GM13976 (cell line): ENCODE measurements at regions not wholly inside any gene's neighbourhood (a gene's known extent, or its start where the extent isn't known, plus 50 kb on each side); places are given as distances from the start of the nearest gene placed in this dataset.

Source experiments
- DNase-seq: peaks from one replicate; pipeline ENCODE4 v3.0.0; 2012; ENCODE audit warnings: low spot score
- in situ Hi-C: fragments of 300-500 bp; cut with MboI; formaldehyde crosslinking; loops from one replicate; pipeline ENCODE4 v1.12.0; 2022; ENCODE audit warnings: low sequenced_read_pairs, mixed read lengths, inconsistent platforms; ENCODE audit not compliant: unreplicated experiment
- TF ChIP-seq, protein P1 (sequence below): IDR thresholded peaks from 2 replicates; pipeline ENCODE4 v1.5.1; 2012; ENCODE audit warnings: borderline replicate concordance, mild to moderate bottlenecking; ENCODE audit not compliant: insufficient read depth; ENCODE audit errors: extremely low read depth, missing control alignments, control extremely low read depth

DNA sequence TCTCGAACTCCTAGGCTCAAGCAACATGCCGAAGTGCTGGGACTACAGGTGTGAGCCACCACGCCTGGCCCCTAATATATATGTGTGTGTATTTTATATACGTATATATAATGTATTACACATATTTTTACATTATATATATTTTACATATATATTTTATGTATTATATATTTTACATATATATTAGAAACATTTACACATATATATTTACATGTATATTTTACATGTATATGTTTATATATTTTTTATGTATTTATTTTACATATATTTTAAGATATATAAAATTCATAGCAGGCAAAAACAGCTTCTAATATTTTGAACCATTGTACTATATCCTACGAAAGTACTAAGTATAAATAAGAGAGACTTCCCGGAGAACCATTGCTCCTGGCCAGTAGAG, 455.1 kb downstream of the XYLT1 start:
- no peak for DNase-seq
- TF ChIP-seq, protein P1, sequence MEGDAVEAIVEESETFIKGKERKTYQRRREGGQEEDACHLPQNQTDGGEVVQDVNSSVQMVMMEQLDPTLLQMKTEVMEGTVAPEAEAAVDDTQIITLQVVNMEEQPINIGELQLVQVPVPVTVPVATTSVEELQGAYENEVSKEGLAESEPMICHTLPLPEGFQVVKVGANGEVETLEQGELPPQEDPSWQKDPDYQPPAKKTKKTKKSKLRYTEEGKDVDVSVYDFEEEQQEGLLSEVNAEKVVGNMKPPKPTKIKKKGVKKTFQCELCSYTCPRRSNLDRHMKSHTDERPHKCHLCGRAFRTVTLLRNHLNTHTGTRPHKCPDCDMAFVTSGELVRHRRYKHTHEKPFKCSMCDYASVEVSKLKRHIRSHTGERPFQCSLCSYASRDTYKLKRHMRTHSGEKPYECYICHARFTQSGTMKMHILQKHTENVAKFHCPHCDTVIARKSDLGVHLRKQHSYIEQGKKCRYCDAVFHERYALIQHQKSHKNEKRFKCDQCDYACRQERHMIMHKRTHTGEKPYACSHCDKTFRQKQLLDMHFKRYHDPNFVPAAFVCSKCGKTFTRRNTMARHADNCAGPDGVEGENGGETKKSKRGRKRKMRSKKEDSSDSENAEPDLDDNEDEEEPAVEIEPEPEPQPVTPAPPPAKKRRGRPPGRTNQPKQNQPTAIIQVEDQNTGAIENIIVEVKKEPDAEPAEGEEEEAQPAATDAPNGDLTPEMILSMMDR = no peak
- in situ Hi-C loops = no loop called here

DNA sequence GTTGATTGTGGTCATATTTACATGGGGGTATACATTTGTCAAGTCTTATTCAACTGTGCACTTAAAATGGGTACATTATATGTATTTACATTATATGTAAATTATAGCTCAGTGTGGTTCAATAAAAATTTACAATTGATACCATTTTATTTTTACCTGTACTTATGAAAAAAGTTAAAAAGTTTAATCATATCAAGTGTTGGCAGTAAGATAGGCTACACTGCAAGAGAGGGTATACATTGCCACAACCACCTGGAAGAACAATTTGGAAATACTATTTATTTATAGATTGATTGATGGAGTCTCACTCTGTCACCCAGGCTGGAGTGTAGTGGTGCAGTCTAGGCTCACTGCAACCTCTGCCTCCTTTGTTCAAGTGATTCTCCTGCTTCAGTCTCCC, 453.3 kb downstream of the XYLT1 start:
- in situ Hi-C loops = no loop called here

DNA sequence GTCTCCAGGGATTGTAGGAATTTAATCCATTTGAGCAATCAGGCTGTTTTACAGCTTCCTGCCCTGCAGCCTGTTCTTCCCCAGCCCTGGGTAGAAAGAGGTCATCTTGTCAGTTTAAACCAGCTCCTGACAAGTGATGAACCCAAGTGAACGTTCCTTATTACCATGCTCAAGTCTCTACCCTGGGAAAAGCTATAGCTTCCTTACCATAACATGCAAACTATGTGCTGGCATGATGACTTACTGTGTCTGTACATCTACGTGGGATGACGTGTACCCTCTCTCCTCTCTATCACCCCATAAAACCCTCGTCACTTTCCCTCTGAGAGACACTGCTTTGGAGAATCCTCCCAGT, 452.2 kb downstream of the XYLT1 start:
- TF ChIP-seq, protein P1 = no peak
- no peak for DNase-seq
- in situ Hi-C loops = no loop called here

More for the DNA sequence above, 453.3 kb downstream of the XYLT1 start:
- DNase-seq = no peak
- TF ChIP-seq, protein P1 = no peak

DNA sequence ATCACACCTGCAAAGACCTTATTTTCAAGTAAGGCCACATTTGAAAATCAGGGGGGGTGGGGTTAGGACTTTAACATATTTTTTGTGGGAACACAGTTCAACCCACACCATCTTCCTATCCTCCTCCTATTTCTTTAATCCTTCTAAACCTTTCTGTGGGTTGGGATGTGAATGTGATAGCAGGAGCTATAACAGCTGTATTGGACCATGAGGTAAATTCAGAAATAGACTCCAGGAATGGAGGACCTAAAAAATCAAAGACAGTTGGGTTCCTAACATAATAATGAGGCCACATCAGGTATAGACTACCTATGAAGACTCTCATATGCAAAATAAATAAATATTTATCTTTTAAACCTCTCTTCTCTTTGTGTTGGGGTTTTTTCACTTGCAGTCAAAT, 451.4 kb downstream of the XYLT1 start:
- in situ Hi-C loops = no loop called here
- TF ChIP-seq, protein P1 = no peak
- DNase-seq = no peak

DNA sequence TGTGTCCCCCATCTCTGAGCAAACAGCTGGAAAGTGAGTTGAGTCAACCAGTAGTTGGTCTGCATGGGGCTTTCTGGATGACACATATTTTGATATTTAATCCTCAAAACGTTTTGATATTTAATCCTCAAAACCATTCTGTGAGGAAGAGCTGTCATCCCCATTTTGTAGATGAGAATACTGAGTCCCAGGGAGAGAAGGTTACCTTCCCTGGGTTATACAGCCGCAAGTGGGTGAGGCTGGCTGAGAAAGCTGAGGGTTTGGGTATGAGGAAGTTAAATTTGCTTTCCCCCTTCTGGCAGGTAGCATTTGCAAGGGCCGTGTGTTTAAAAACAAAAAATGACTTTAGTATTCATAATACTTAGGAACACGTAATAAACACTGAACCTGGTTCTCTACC, 447.2 kb downstream of the XYLT1 start:
- in situ Hi-C loops = no loop called here
- no peak for DNase-seq
- TF ChIP-seq, protein P1 = no peak

DNA sequence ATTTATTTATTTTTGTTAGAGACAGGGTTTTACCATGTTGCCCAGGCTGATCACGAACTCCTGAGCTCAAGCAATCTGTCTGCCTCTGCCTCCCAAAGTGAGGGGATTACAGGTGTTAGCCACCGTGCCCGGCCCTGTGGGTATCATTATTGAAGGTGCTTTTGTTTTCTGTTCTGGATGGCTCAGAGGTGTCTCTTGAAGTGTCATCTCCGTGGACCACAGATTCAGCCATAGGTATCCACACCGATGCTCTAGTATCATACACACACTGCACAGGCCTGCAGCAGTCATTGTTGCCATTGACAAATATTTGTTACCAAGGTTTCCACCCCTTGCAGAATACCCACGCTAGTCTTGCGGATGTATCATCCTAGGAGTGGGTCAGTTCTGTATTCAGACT, 446.2 kb downstream of the XYLT1 start:
- no peak for DNase-seq
- TF ChIP-seq, protein P1 = no peak
- in situ Hi-C loops = no loop called here
